ENCODE measurements at regions not wholly inside any gene's neighbourhood (a gene's known extent, or its start where the extent isn't known, plus 50 kb on each side); places are given as distances from the start of the nearest gene placed in this dataset.

GRCh38 chr7:156578978-156579430, 61.6 kb upstream of the RNF32 start:
- no peak overlapping the region for H3K4me3 ChIP-seq (ENCODE audit: low read length)
- no peak for TF ChIP-seq CTCF (IDR thresholded peaks at IDR 0.05; ENCODE audit: low read depth, low read length, poor library complexity, severe bottlenecking)
- TF ChIP-seq EZH2phosphoT487 (IDR thresholded peaks at IDR 0.05; ENCODE audit: borderline replicate concordance, low read length) = no peak
- no peaks in the 10 kb centered on the region for H3K79me2 ChIP-seq (ENCODE audit: control insufficient read depth, low read length)
- no peaks in the 10 kb centered on the region for H3K9me2 ChIP-seq (replicated peaks; ENCODE audit: control insufficient read depth, low read length)
- H3K9me3 ChIP-seq (ENCODE audit: control insufficient read depth, insufficient read depth, low read length) = no peaks in the 10 kb centered on the region
- no peaks in the 10 kb centered on the region for H3K36me3 ChIP-seq (ENCODE audit: control insufficient read depth, low read length)
- no peaks in the 10 kb centered on the region for H3K27me3 ChIP-seq (ENCODE audit: control insufficient read depth, low read length)
- H3K27ac ChIP-seq (ENCODE audit: low read depth, low read length) = no peak overlapping the region
- no peaks in the 10 kb centered on the region for H4K20me1 ChIP-seq (ENCODE audit: control insufficient read depth, insufficient read depth, low read depth, low read length)
- no peaks in the 10 kb centered on the region for H3F3A ChIP-seq (ENCODE audit: control insufficient read depth, insufficient read depth)
- H3K4me2 ChIP-seq (ENCODE audit: low read length) = no peak overlapping the region
- no peaks in the 10 kb centered on the region for H3K4me1 ChIP-seq (ENCODE audit: control insufficient read depth, low read length)

- no peaks in the 10 kb centered on the region for H3K79me2 ChIP-seq (ENCODE audit: control insufficient read depth, low read length)
- no peaks in the 10 kb centered on the region for H3K36me3 ChIP-seq (ENCODE audit: control insufficient read depth, low read length)
- no peaks in the 10 kb centered on the region for H3K9me2 ChIP-seq (replicated peaks; ENCODE audit: control insufficient read depth, low read length)
- no peak for TF ChIP-seq CTCF (IDR thresholded peaks at IDR 0.05; ENCODE audit: low read depth, low read length, poor library complexity, severe bottlenecking)
- H3K9me3 ChIP-seq (ENCODE audit: control insufficient read depth, insufficient read depth, low read length) = no peaks in the 10 kb centered on the region
- no peaks in the 10 kb centered on the region for H3K4me1 ChIP-seq (ENCODE audit: control insufficient read depth, low read length)
- no peaks in the 10 kb centered on the region for H4K20me1 ChIP-seq (ENCODE audit: control insufficient read depth, insufficient read depth, low read depth, low read length)
- H3K4me2 ChIP-seq (ENCODE audit: low read length) = no peak overlapping the region
- H3K27me3 ChIP-seq (ENCODE audit: control insufficient read depth, low read length) = no peaks in the 10 kb centered on the region
- no peak overlapping the region for H3K27ac ChIP-seq (ENCODE audit: low read depth, low read length)
- H3F3A ChIP-seq (ENCODE audit: control insufficient read depth, insufficient read depth) = no peaks in the 10 kb centered on the region
- H3K4me3 ChIP-seq (ENCODE audit: low read length) = no peak overlapping the region
Observed at GRCh38 chr7:156578578-156578940, 62.0 kb upstream of the RNF32 start.

- no peaks in the 10 kb centered on the region for H3K9me3 ChIP-seq (ENCODE audit: control insufficient read depth, insufficient read depth, low read length)
- no peaks in the 10 kb centered on the region for H3F3A ChIP-seq (ENCODE audit: control insufficient read depth, insufficient read depth)
- H4K20me1 ChIP-seq (ENCODE audit: control insufficient read depth, insufficient read depth, low read depth, low read length) = no peaks in the 10 kb centered on the region
- no peak overlapping the region for H3K27ac ChIP-seq (ENCODE audit: low read depth, low read length)
- H3K36me3 ChIP-seq (ENCODE audit: control insufficient read depth, low read length) = no peaks in the 10 kb centered on the region
- H3K9me2 ChIP-seq (replicated peaks; ENCODE audit: control insufficient read depth, low read length) = no peaks in the 10 kb centered on the region
- TF ChIP-seq CTCF (IDR thresholded peaks at IDR 0.05; ENCODE audit: low read depth, low read length, poor library complexity, severe bottlenecking) = no peak
- no peak for TF ChIP-seq EZH2phosphoT487 (IDR thresholded peaks at IDR 0.05; ENCODE audit: borderline replicate concordance, low read length)
- no peaks in the 10 kb centered on the region for H3K27me3 ChIP-seq (ENCODE audit: control insufficient read depth, low read length)
- H3K4me1 ChIP-seq (ENCODE audit: control insufficient read depth, low read length) = no peaks in the 10 kb centered on the region
- H3K79me2 ChIP-seq (ENCODE audit: control insufficient read depth, low read length) = no peaks in the 10 kb centered on the region
- H3K4me2 ChIP-seq (ENCODE audit: low read length) = no peak overlapping the region
- no peak overlapping the region for H3K4me3 ChIP-seq (ENCODE audit: low read length)
Observed at GRCh38 chr7:156577645-156578577, 62.7 kb upstream of the RNF32 start.

All from DOHH2 (cell line).